GM18502 (cell line): ENCODE measurements at regions not wholly inside any gene's neighbourhood (a gene's known extent, or its start where the extent isn't known, plus 50 kb on each side); places are given as distances from the start of the nearest gene placed in this dataset.

Experiments
- ATAC-seq: cut with Tn5 transposase; IDR thresholded peaks from one replicate; pipeline ENCODE4 v1.9.1; 2021; ENCODE audit warnings: mild to moderate bottlenecking; ENCODE audit not compliant: unreplicated experiment, poor library complexity

GRCh38 chr4:3863841-3864741 is 97.9 kb downstream of the ADRA2C start:
- ATAC-seq = no peak

- ATAC-seq = no peak
These were observed 98.8 kb downstream of the ADRA2C start for GRCh38 chr4:3864742-3865721.

- no peak for ATAC-seq
These were observed 100.0 kb downstream of the ADRA2C start for GRCh38 chr4:3865986-3866812.

GRCh38 chr4:3866813-3867129 is 100.6 kb downstream of the ADRA2C start:
- no peak for ATAC-seq

- ATAC-seq = no peak
These were observed 101.4 kb downstream of the ADRA2C start for GRCh38 chr4:3867403-3868100.

- no peak for ATAC-seq
These were observed 102.3 kb downstream of the ADRA2C start for GRCh38 chr4:3868211-3869173.

- no peak for ATAC-seq
These were observed 103.0 kb downstream of the ADRA2C start for GRCh38 chr4:3869174-3869572.

- no peak for ATAC-seq
These were observed 103.7 kb downstream of the ADRA2C start for GRCh38 chr4:3869661-3870566.

- ATAC-seq = no peak
These were observed 104.4 kb downstream of the ADRA2C start for GRCh38 chr4:3870567-3870962.

- no peak for ATAC-seq
These were observed 105.1 kb downstream of the ADRA2C start for GRCh38 chr4:3871181-3871852.

GRCh38 chr4:3871881-3872833 is 106.0 kb downstream of the ADRA2C start:
- ATAC-seq = no peak

GRCh38 chr4:3872834-3873313 is 106.7 kb downstream of the ADRA2C start:
- ATAC-seq = no peak

GRCh38 chr4:3873408-3874027 is 107.3 kb downstream of the ADRA2C start:
- no peak for ATAC-seq

GRCh38 chr4:3874028-3874415 is 107.8 kb downstream of the ADRA2C start:
- no peak for ATAC-seq

GRCh38 chr4:3874525-3875110 is 108.4 kb downstream of the ADRA2C start:
- ATAC-seq = no peak
